Naive thymus-derived CD8-positive, alpha-beta T cell (primary cell): ENCODE measurements at regions not wholly inside any gene's neighbourhood (a gene's known extent, or its start where the extent isn't known, plus 50 kb on each side); places are given as distances from the start of the nearest gene placed in this dataset.
"Not testable (repeated sequence)": the region's sequence is repeated elsewhere in the genome, so short reads cannot be mapped to it uniquely, and the experiment has no call there.

ENCODE experiments used
- ATAC-seq, 2 donors: fragments of 150-1000 bp; cut with Tn5 transposase in 1 of 2; sonication (Bioruptor Pico), chemical (Tn5 transposase) in 1 of 2; 1 replicate in 1 of 2; 2 replicates in 1 of 2; pipeline ENCODE4 v1.10.0; 2021; ENCODE audit warnings: mild to moderate bottlenecking in 2 of 2, moderate library complexity in 2 of 2
- POLR2A ChIA-PET: fragments of 350-600 bp; sonication (Branson Sonifier 250); formaldehyde crosslinking; loops from one replicate; lab custom pipeline; 2021; ENCODE audit warnings: antibody characterized with exemption; lab: Charles Lee
- DNase-seq, 10 donors: peaks; one replicate each; pipeline versions ENCODE4 v3.0.0 to v3.0.0-alpha.2; 2020 to 2022
- H3K27ac Mint-ChIP-seq, 10 donors: one replicate each; pipeline ENCODE4 v1.8.0; 2020 to 2022; ENCODE audit warnings: mild to moderate bottlenecking in 10 of 10, mixed read lengths in 10 of 10, moderate library complexity in 4 of 10, inconsistent platforms in 1 of 10
- H3K27me3 Mint-ChIP-seq, 5 donors: one replicate each; pipeline ENCODE4 v1.8.0; 2021 to 2022; ENCODE audit warnings: mixed read lengths in 5 of 5
- H3K36me3 Mint-ChIP-seq, 3 donors: one replicate each; pipeline ENCODE4 v1.8.0; 2020 to 2022; ENCODE audit warnings: mixed read lengths in 3 of 3, mild to moderate bottlenecking in 2 of 3, inconsistent platforms in 1 of 3
- H3K4me1 Mint-ChIP-seq, 4 donors: one replicate each; pipeline ENCODE4 v1.8.0; 2021 to 2022; ENCODE audit warnings: mixed read lengths in 4 of 4
- H3K4me3 Mint-ChIP-seq, 10 donors: one replicate each; pipeline ENCODE4 v1.8.0; 2020 to 2022; ENCODE audit warnings: mild to moderate bottlenecking in 10 of 10, mixed read lengths in 10 of 10, moderate library complexity in 6 of 10, inconsistent platforms in 1 of 10
- H3K9me3 Mint-ChIP-seq, 9 donors: one replicate each; pipeline ENCODE4 v1.8.0; 2020 to 2022; ENCODE audit warnings: mixed read lengths in 9 of 9, mild to moderate bottlenecking in 3 of 9, inconsistent platforms in 1 of 9, moderate library complexity in 1 of 9

DNA sequence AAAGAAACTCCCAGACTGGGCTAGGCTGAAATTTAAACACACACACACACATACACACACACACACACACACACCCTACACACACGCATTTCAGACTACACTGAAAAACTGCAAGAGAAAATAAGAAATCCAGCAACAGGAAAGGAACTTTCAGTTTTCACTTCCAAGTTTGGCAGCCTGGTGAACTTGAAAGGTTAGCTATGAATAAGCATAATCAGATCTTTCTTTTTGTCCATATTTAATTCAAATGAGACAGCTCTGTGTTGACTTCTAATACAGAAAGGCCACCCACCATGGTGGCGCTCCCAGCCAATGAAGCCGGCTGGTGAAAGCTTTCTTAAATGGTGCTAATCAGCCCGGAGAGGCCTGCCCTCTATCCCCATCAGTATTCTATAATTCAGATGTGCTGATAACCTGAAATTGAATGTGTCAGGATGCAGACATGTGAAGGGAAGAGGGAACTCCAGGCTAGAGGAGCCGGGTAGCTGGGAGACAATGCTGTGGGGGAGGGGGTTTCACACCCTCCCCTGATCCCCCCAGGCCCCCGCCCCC, 108.3 kb upstream of the ZNF536 start:
- peaks cover 6 to 55% (median 25%) of the 10 kb centered on the region in 5 donors for H3K27me3 Mint-ChIP-seq

GRCh38 chr19:30265918-30266317, 106.3 kb upstream of the ZNF536 start:
- H3K27me3 Mint-ChIP-seq: peaks cover 2 to 52% (median 19%) of the 10 kb centered on the region in 5 donors
- H3K27ac Mint-ChIP-seq, H3K9me3 Mint-ChIP-seq, H3K4me1 Mint-ChIP-seq, DNase-seq, H3K36me3 Mint-ChIP-seq, POLR2A ChIA-PET, ATAC-seq, H3K4me3 Mint-ChIP-seq: not testable (repeated sequence)

More for the DNA sequence above, 108.3 kb upstream of the ZNF536 start:
- ATAC-seq (no peak), DNase-seq (no peak)
- Mint-ChIP-seq H3K4me3 (no peak overlapping the region), H3K9me3 (no peaks in the 10 kb centered on the region), H3K4me1 (peaks cover 0 to 3% (median 0%) of the 10 kb centered on the region in 4 donors), H3K27ac (no peak overlapping the region), H3K36me3 (no peaks in the 10 kb centered on the region)
- POLR2A ChIA-PET: no interaction called here

- H3K36me3 Mint-ChIP-seq: no peaks in the 10 kb centered on the region
- H3K27me3 Mint-ChIP-seq: peaks cover 2 to 52% (median 20%) of the 10 kb centered on the region in 5 donors
- DNase-seq (no peak), ATAC-seq (no peak)
- peaks cover 0 to 6% (median 0%) of the 10 kb centered on the region in 9 donors for H3K9me3 Mint-ChIP-seq
- POLR2A ChIA-PET: no interaction called here
- H3K4me1 Mint-ChIP-seq: peaks cover 0 to 3% (median 0%) of the 10 kb centered on the region in 4 donors
- no peak overlapping the region for H3K27ac Mint-ChIP-seq
- H3K4me3 Mint-ChIP-seq: no peak overlapping the region
Measured at GRCh38 chr19:30266687-30267086, 105.5 kb upstream of the ZNF536 start.

DNA sequence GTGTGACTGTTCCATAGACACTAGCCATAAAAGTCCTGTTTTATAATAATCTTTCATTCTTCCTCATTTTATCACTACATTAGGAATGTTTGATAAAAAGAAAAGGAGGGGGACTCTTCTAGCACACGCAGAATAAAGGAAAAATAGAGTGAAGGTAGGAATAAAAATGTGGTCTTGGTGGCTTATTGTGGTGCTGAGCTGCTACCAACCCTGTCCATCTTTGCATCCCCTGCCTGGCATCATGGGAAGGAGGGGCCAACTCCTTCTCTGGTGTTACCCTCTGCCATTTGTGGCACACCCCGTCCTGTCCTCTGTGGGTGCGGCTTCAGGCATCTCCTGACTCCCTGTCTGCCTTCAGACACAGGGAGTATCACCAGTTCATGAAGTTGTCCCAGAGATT, 104.9 kb upstream of the ZNF536 start:
- Mint-ChIP-seq H3K27ac (no peak overlapping the region), H3K27me3 (peaks cover 3 to 52% (median 22%) of the 10 kb centered on the region in 5 donors), H3K4me3 (no peak overlapping the region), H3K36me3 (peaks cover 0 to 2% (median under 1%) of the 10 kb centered on the region in 3 donors), H3K4me1 (peaks cover 0 to 3% (median 0%) of the 10 kb centered on the region in 4 donors), H3K9me3 (peaks cover 0 to 10% (median 2%) of the 10 kb centered on the region in 9 donors)
- ATAC-seq (no peak), DNase-seq (no peak)
- POLR2A ChIA-PET: no interaction called here

GRCh38 chr19:30268601-30269000, 103.6 kb upstream of the ZNF536 start:
- no peak for ATAC-seq
- POLR2A ChIA-PET: no interaction called here
- no peak overlapping the region for H3K27ac Mint-ChIP-seq
- DNase-seq: no peak
- H3K4me3 Mint-ChIP-seq: no peak overlapping the region
- H3K9me3 Mint-ChIP-seq: peaks cover 7 to 21% (median 10%) of the 10 kb centered on the region in 9 donors
- peaks cover 4 to 52% (median 17%) of the 10 kb centered on the region in 5 donors for H3K27me3 Mint-ChIP-seq
- peaks cover 0 to 3% (median 0%) of the 10 kb centered on the region in 4 donors for H3K4me1 Mint-ChIP-seq
- H3K36me3 Mint-ChIP-seq: peaks cover 0 to 12% (median 3%) of the 10 kb centered on the region in 3 donors

DNA sequence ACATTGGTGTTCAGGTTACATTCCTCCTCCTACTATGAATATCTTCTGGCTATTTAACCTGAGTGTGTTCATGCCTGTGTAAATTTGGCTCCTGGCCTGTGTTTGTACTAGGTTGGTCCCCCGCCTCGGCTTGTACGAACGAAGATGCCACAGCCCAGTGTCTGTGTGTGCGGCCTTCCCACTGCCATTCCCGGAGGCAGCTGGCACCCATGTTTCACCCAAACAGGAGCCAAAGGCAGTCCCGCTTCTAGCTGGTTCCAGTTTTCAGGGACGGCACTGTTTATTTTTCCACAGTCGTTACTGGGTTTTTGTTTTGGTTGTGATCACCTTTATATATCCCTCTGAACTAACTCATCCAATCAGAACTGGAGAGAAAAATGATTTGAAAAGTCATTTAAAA, 102.5 kb upstream of the ZNF536 start:
- DNase-seq (no peak), ATAC-seq (no peak)
- Mint-ChIP-seq H3K27ac (no peak overlapping the region), H3K27me3 (peaks cover 4 to 45% (median 14%) of the 10 kb centered on the region in 5 donors), H3K36me3 (peaks cover 0 to 12% (median 3%) of the 10 kb centered on the region in 3 donors), H3K4me3 (no peak overlapping the region), H3K4me1 (peaks cover 0 to 3% (median 0%) of the 10 kb centered on the region in 4 donors), H3K9me3 (peaks cover 7 to 25% (median 12%) of the 10 kb centered on the region in 9 donors)
- POLR2A ChIA-PET: no interaction called here

DNA sequence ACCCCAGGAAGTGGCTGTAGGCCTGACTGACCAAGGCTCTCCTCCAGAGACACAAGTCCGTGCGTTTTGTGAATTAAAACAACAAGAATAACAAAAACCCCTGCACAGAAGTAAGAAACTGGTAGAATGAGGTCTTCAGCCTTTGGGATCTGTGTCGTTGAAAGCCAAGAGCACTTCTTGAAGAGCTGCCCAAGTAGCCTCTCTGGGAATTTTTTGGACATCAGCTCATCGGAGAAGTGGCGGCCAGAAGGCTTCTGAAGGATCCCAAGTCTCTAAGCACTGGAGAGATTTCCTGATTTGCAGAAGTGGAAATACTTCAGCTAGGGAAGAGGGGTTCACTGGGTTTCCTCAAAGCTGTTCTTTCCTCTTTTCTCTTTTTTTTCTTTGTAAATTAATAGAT, 100.4 kb upstream of the ZNF536 start:
- POLR2A ChIA-PET: no interaction called here
- no peak overlapping the region for H3K27ac Mint-ChIP-seq
- ATAC-seq: no peak
- H3K4me3 Mint-ChIP-seq: no peak overlapping the region
- H3K27me3 Mint-ChIP-seq: peaks cover 3 to 32% (median 7%) of the 10 kb centered on the region in 5 donors
- H3K9me3 Mint-ChIP-seq: peaks cover 7 to 30% (median 12%) of the 10 kb centered on the region in 9 donors
- DNase-seq: no peak
- H3K4me1 Mint-ChIP-seq: no peaks in the 10 kb centered on the region
- H3K36me3 Mint-ChIP-seq: peaks cover 0 to 12% (median 3%) of the 10 kb centered on the region in 3 donors

GRCh38 chr19:30272554-30272953, 99.6 kb upstream of the ZNF536 start:
- DNase-seq (no peak), ATAC-seq (no peak)
- Mint-ChIP-seq H3K36me3 (peaks cover 0 to 12% (median 3%) of the 10 kb centered on the region in 3 donors), H3K27ac (no peak overlapping the region), H3K4me1 (no peaks in the 10 kb centered on the region), H3K4me3 (no peak overlapping the region), H3K27me3 (peaks cover 0 to 24% (median 7%) of the 10 kb centered on the region in 5 donors), H3K9me3 (peaks cover 7 to 30% (median 12%) of the 10 kb centered on the region in 9 donors)
- POLR2A ChIA-PET: no interaction called here

DNA sequence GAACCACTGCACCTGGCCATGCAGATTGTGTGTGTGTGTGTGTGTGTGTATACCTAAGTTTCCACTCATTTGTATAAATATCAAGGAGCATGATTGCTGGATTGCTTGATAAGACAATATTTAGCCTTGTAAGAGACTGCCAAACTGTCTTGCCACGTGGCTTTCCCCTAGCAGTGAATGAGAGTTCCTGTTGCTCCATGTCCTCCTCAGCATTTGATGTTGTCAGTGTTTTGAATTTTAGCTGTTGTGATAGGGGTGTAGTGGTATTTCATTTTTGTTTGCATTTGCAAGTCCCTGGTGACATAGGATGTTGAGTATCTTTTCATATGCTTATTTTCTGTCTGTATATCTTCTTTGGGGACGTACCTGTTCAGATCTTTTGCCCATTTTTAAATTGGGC, 99.0 kb upstream of the ZNF536 start:
- Mint-ChIP-seq H3K27ac (no peak overlapping the region), H3K9me3 (peaks cover 7 to 30% (median 12%) of the 10 kb centered on the region in 9 donors), H3K36me3 (peaks cover 0 to 12% (median 3%) of the 10 kb centered on the region in 3 donors), H3K4me3 (no peak overlapping the region), H3K4me1 (no peaks in the 10 kb centered on the region), H3K27me3 (peaks cover 0 to 18% (median 7%) of the 10 kb centered on the region in 5 donors)
- POLR2A ChIA-PET: no interaction called here
- ATAC-seq: no peak
- DNase-seq: no peak

DNA sequence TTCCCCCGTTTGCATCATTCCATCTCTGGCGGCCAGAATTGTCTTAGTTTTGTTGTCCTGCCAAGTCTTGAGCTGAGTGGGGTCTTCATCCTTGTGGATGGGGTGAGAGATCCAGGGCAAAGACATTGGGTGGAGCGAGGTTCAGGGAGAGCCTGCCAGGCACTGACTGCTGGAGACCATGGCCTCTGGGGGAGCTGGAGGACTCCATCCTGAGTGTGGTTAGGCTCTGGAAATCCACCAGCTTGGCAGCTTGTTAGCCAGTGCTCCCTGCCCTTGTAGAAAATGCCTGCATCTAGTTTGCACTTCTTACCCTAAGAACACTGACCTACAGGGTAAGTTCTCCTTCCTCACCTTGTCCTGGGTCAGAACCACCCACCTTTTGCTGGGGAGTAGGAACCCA, 97.2 kb upstream of the ZNF536 start:
- ATAC-seq (no peak), DNase-seq (no peak)
- no peak overlapping the region for H3K4me3 Mint-ChIP-seq
- no peaks in the 10 kb centered on the region for H3K4me1 Mint-ChIP-seq
- peaks cover 0 to 13% (median 7%) of the 10 kb centered on the region in 5 donors for H3K27me3 Mint-ChIP-seq
- POLR2A ChIA-PET: no interaction called here
- H3K9me3 Mint-ChIP-seq: peaks cover 7 to 30% (median 12%) of the 10 kb centered on the region in 9 donors
- no peak overlapping the region for H3K27ac Mint-ChIP-seq
- peaks cover 0 to 12% (median 3%) of the 10 kb centered on the region in 3 donors for H3K36me3 Mint-ChIP-seq

DNA sequence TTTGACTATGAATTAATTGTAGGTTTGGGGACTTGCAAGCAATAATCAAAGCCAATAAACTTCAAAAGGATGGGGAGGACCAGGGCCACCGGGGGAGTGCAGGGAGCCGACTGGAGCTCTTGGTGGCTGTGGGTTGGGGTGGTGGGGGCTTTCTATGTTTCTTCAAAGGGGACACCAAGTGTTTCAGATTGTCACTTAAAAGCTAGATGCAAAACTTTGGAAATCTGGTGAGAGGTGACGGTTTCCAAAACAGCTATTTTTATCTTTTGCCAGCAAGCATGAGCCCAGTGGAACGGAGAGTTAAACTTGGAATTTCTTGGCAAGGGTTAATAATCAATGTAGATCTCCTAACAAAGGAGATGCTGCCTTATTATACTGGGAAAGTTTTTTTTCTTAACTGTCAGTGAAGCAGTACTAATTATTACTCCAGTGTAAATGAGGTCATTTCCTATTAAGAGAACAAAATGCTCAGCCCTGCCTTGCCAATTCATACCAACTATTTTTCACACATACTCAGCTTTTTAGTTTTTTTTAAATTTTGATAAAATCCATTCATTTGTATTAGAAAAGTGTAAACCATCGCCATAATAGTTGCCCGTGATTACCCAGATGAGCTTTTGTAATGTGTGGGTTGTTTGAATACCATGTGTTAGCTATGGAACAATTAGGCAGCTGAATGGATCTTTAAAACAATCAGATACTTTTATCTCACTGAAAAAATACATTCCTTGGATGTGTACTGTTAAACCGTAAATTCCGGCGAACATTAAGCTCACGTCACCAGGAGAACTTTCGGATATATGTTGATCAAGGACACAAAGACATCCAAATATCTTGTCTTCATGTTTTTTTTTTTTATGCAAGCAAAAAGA, 95.9 kb upstream of the ZNF536 start:
- Mint-ChIP-seq H3K27ac (peak overlapping the region in 1 of 10 donors; percentile 1), H3K4me1 (no peaks in the 10 kb centered on the region), H3K36me3 (peaks cover 0 to 12% (median 3%) of the 10 kb centered on the region in 3 donors), H3K9me3 (peaks cover 7 to 30% (median 12%) of the 10 kb centered on the region in 9 donors), H3K4me3 (no peak overlapping the region), H3K27me3 (peaks cover 0 to 22% (median 16%) of the 10 kb centered on the region in 5 donors)
- DNase-seq (no peak), ATAC-seq (no peak)
- POLR2A ChIA-PET: no interaction called here

GRCh38 chr19:30276883-30277280, 95.3 kb upstream of the ZNF536 start:
- peaks cover 7 to 27% (median 12%) of the 10 kb centered on the region in 9 donors for H3K9me3 Mint-ChIP-seq
- peaks cover 0 to 23% (median 12%) of the 10 kb centered on the region in 5 donors for H3K27me3 Mint-ChIP-seq
- no peak overlapping the region for H3K4me3 Mint-ChIP-seq
- ATAC-seq (no peak), DNase-seq (no peak)
- no peak overlapping the region for H3K27ac Mint-ChIP-seq
- POLR2A ChIA-PET: no interaction called here
- H3K36me3 Mint-ChIP-seq: peaks cover 0 to 12% (median 3%) of the 10 kb centered on the region in 3 donors
- no peaks in the 10 kb centered on the region for H3K4me1 Mint-ChIP-seq
